Fibroblast of villous mesenchyme (primary cell): ENCODE measurements at regions not wholly inside any gene's neighbourhood (a gene's known extent, or its start where the extent isn't known, plus 50 kb on each side); places are given as distances from the start of the nearest gene placed in this dataset.
A peak's percentile ranks its signal among the peaks of the same experiment; 100 is the strongest.

Experiments
- DNase-seq: peaks from one replicate; pipeline ENCODE4 v3.0.0-alpha.2; 2010; ENCODE audit warnings: low read depth
- H3K4me3 ChIP-seq: 2 replicates; pipeline ENCODE4 v1.5.1; 2011; ENCODE audit warnings: low read depth, mild to moderate bottlenecking, low read length
- TF ChIP-seq, protein P1 (sequence below): IDR thresholded peaks from 2 replicates; pipeline ENCODE4 v1.5.1; 2012; ENCODE audit warnings: low read depth, mild to moderate bottlenecking, low read length; ENCODE audit not compliant: insufficient read depth

GRCh38 chr13:24036115-24036514 lies 124.4 kb upstream of the SPATA13 start:
- TF ChIP-seq, protein P1, sequence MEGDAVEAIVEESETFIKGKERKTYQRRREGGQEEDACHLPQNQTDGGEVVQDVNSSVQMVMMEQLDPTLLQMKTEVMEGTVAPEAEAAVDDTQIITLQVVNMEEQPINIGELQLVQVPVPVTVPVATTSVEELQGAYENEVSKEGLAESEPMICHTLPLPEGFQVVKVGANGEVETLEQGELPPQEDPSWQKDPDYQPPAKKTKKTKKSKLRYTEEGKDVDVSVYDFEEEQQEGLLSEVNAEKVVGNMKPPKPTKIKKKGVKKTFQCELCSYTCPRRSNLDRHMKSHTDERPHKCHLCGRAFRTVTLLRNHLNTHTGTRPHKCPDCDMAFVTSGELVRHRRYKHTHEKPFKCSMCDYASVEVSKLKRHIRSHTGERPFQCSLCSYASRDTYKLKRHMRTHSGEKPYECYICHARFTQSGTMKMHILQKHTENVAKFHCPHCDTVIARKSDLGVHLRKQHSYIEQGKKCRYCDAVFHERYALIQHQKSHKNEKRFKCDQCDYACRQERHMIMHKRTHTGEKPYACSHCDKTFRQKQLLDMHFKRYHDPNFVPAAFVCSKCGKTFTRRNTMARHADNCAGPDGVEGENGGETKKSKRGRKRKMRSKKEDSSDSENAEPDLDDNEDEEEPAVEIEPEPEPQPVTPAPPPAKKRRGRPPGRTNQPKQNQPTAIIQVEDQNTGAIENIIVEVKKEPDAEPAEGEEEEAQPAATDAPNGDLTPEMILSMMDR: no peak

GRCh38 chr13:24038405-24038804 lies 122.1 kb upstream of the SPATA13 start:
- peak; percentile 82 for DNase-seq
- no peak overlapping the region for H3K4me3 ChIP-seq

More at GRCh38 chr13:24036115-24036514, 124.4 kb upstream of the SPATA13 start:
- DNase-seq: peak; percentile 58
- H3K4me3 ChIP-seq: no peak overlapping the region

DNA sequence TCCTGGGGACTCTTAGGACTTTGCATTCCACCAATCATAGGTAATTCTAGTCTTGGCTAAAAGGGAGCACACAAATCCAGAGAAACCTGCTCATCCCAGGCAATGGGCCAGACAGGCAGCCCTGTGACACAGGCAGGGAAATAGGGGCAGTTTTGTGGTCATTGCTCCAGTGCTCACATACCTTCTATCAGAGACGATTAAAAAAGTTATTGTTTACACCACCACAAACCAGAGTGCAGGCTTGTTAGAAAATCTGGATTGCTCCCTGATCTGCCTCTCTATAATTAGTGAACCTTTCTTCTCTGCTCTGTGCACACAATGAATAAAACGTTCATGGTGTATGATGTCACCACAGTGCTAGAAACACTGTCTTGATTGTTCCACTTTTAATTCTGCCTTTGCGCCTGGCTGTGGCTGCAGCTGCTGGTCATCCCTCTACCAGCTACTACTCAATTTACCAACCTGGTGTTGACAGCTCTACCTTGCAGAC lies 121.6 kb upstream of the SPATA13 start:
- H3K4me3 ChIP-seq: no peak overlapping the region
- TF ChIP-seq, protein P1: no peak
- DNase-seq: peak; percentile 69

More at GRCh38 chr13:24038405-24038804, 122.1 kb upstream of the SPATA13 start:
- TF ChIP-seq, protein P1: no peak

- H3K4me3 ChIP-seq: no peak overlapping the region
- TF ChIP-seq, protein P1: no peak
- DNase-seq: no peak
Measured at GRCh38 chr13:24039621-24040475, 120.7 kb upstream of the SPATA13 start.

- TF ChIP-seq, protein P1: no peak
- H3K4me3 ChIP-seq: no peak overlapping the region
- no peak for DNase-seq
Measured at GRCh38 chr13:24040835-24041234, 119.7 kb upstream of the SPATA13 start.

DNA sequence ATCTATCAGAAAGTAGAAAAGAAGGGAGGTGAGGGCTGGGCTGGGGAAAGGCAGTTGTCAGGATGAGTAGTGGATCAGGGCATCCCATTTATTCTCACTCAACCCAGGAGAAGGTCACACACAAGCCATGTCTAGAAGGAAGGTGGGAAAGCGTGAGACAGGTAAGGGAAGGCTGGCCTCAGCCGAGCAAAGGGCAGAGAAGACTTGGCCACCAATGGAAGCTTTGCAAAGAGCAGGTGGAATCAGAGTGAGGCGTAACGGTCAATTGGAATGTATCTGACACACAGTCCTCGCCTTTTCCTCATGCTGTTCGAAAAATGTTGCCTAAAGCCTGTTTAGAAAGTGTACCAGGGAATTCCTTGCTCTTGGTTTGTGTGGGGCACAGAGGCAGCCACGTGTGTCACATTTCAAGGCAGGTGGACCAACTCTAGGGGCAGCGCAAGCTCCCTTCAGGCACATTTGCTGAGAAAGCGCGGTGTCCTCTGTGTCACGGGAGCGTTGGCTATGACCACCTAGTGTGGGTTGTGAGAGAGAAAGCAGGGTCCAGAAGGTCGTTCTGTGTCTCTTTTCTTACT lies 118.8 kb upstream of the SPATA13 start:
- H3K4me3 ChIP-seq: no peak overlapping the region
- TF ChIP-seq, protein P1: no peak
- no peak for DNase-seq
